ENCODE measurements at regions not wholly inside any gene's neighbourhood (a gene's known extent, or its start where the extent isn't known, plus 50 kb on each side); places are given as distances from the start of the nearest gene placed in this dataset.

DNA sequence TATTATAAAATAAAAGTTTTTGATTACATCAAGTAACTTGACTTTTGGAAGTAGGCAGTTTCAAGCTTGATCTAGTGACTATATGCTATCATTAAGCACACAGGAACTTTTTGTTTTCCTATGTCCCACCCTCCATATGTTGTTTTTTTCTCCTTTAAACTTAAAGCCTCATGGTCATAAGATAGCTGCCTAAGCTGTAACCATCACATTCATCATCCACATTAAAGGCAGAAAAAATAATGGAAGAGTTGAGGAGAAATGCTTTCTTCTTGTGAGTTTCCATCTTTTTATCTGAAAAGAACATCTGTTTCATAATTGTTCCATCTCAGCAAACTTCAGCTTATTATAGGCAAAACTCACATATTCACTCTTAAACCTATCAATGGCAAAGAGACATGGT lies 630.4 kb downstream of the STK39 start:
- no peaks in the 10 kb centered on the region for H3K4me1 Mint-ChIP-seq (ENCODE audit: low read depth)
- ChIA-PET POLR2A (no interaction called here), CTCF (no interaction called here)
- no peak overlapping the region for H3K4me3 Mint-ChIP-seq
- H3K9me3 Mint-ChIP-seq, result no peaks in the 10 kb centered on the region
- no peak overlapping the region for H3K27ac Mint-ChIP-seq
- intact Hi-C loops (cut with micrococcal nuclease), result no loop called here
- no peaks in the 10 kb centered on the region for H3K36me3 Mint-ChIP-seq
- no peak for DNase-seq
- no peaks in the 10 kb centered on the region for H3K27me3 Mint-ChIP-seq

DNA sequence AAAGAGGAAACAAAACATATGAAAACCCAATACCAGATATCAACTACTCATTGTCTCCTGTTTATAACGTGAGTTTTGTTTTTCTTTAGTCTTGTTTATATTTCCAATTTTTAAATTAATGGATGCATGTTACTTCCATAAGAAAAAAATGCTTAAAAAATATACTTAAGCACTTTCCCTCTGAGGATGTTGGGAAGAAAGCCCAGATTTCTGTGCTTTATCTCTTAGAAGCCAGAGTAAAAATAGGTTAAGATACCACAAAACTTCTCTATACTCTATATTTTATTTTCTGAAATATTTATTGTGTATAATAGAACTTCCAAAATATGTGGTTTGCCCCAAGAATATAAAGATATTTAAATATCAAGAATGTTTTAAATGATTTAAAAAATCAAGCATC lies 633.9 kb downstream of the STK39 start:
- Mint-ChIP-seq H3K27me3 (no peaks in the 10 kb centered on the region), H3K4me3 (no peak overlapping the region), H3K36me3 (no peaks in the 10 kb centered on the region), H3K4me1 (ENCODE audit: low read depth) (no peaks in the 10 kb centered on the region), H3K27ac (no peak overlapping the region), H3K9me3 (no peaks in the 10 kb centered on the region)
- intact Hi-C loops (cut with micrococcal nuclease), result no loop called here
- no peak for DNase-seq
- ChIA-PET POLR2A (no interaction called here), CTCF (no interaction called here)

DNA sequence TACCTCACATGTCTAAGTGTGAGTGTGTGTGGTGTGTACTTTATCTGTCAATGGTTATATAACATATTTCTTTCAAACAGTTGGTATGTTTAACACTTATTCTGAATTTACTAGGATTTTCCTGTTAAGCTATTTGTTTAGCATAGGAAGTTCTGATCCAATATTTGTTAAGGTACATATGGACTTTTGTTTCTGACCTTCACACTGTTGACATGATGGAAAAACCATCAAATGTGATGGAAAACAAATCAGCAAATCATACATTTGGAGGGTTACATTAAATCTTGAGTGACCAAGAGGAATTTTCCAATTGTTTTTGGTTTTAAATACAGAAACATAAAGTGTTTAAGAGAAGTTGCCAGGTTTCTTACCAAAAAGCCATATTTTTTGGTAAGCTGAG lies 638.9 kb downstream of the STK39 start:
- no peak overlapping the region for H3K4me3 Mint-ChIP-seq
- no peaks in the 10 kb centered on the region for H3K27me3 Mint-ChIP-seq
- no peak overlapping the region for H3K27ac Mint-ChIP-seq
- H3K4me1 Mint-ChIP-seq (ENCODE audit: low read depth), result no peaks in the 10 kb centered on the region
- no peaks in the 10 kb centered on the region for H3K9me3 Mint-ChIP-seq
- no peaks in the 10 kb centered on the region for H3K36me3 Mint-ChIP-seq
- CTCF ChIA-PET, result no interaction called here
- POLR2A ChIA-PET, result no interaction called here
- DNase-seq, result no peak
- intact Hi-C loops (cut with micrococcal nuclease), result no loop called here

DNA sequence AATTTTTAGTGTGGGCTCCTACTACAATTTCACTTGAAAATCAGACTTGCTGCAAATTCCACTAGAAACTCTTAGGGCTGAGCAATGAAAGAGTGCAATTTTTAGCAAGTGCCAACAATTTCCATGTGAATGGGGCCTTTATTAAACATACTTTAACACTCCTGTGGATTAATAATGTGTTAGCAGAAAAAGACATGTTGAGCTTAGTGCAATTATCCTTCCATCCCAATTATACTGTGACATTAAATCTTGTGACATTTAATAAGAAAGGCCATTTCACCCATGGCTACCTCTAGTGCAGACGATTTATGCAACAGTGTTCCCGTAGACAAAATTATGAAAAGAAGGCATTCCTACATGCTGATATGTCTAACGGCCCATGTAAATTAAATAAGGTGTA lies 639.7 kb downstream of the STK39 start:
- no peak for DNase-seq
- Mint-ChIP-seq H3K4me3 (no peak overlapping the region), H3K4me1 (ENCODE audit: low read depth) (no peaks in the 10 kb centered on the region), H3K27ac (no peak overlapping the region), H3K27me3 (no peaks in the 10 kb centered on the region), H3K9me3 (no peaks in the 10 kb centered on the region), H3K36me3 (no peaks in the 10 kb centered on the region)
- intact Hi-C loops (cut with micrococcal nuclease), result no loop called here
- ChIA-PET CTCF (no interaction called here), POLR2A (no interaction called here)

DNA sequence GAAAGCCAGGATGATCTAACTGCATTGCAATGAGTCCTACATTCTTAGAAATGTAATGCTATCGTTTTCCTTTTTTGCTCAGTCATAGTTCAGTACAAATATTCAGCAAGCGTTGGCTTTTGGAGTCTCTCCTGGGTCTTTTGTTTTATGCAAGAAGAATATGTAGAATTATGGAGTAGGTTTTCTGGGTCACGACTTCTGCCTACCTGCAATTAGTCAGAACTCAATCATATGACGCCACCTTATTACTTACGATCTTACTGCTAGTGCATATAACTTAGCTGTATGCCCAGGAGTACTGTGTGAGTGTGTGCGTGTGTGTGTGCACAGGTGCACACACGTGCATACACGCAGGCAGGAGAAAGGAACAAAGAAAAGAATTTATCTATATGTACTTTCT lies 640.2 kb downstream of the STK39 start:
- no peaks in the 10 kb centered on the region for H3K4me1 Mint-ChIP-seq (ENCODE audit: low read depth)
- no peaks in the 10 kb centered on the region for H3K27me3 Mint-ChIP-seq
- ChIA-PET POLR2A (no interaction called here), CTCF (no interaction called here)
- DNase-seq, result no peak
- no peak overlapping the region for H3K27ac Mint-ChIP-seq
- no peak overlapping the region for H3K4me3 Mint-ChIP-seq
- H3K9me3 Mint-ChIP-seq, result no peaks in the 10 kb centered on the region
- H3K36me3 Mint-ChIP-seq, result no peaks in the 10 kb centered on the region
- intact Hi-C loops (cut with micrococcal nuclease), result no loop called here

DNA sequence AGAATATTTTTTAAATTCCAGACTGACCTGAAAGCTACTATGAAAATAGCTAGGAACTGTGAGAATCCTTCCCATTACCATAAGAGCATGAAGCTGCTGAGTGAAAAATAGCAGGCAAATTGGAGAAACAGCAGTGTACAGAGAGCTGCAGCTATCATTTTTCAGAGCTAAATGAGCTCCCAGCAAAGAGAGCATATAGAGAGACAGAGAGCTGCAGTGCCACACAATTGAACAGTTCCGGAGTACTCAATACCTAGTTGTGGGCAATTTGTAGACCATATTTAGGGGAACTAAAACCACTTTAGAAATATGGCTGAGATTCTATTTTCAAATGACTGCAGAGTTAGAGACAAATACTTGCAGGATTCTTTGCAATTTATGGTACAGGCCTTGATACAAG lies 645.3 kb downstream of the STK39 start:
- no peaks in the 10 kb centered on the region for H3K9me3 Mint-ChIP-seq
- no peaks in the 10 kb centered on the region for H3K36me3 Mint-ChIP-seq
- H3K27me3 Mint-ChIP-seq, result no peaks in the 10 kb centered on the region
- ChIA-PET POLR2A (no interaction called here), CTCF (no interaction called here)
- DNase-seq, result no peak
- intact Hi-C loops (cut with micrococcal nuclease), result no loop called here
- H3K27ac Mint-ChIP-seq, result no peak overlapping the region
- no peaks in the 10 kb centered on the region for H3K4me1 Mint-ChIP-seq (ENCODE audit: low read depth)
- H3K4me3 Mint-ChIP-seq, result no peak overlapping the region

DNA sequence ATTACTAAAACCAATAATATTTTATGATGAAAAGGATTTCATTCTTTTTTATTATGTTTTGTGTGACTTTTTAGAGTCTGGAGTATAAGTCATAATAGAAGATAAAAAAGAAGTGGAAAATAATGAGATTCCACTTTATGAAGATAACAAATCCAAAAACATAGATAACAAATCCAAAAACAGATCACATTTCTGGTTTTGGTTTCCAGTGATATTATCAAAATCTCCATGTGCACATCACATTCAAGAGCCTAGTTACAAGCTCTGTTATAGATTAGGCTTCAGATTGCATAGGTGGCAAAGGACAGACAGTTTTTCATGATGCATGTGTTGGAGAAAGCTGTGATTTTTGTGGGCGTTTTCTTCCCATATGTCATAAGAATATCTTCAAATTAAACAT lies 648.2 kb downstream of the STK39 start:
- DNase-seq, result no peak
- POLR2A ChIA-PET, result no interaction called here
- H3K36me3 Mint-ChIP-seq, result no peaks in the 10 kb centered on the region
- no peaks in the 10 kb centered on the region for H3K27me3 Mint-ChIP-seq
- intact Hi-C loops (cut with micrococcal nuclease), result no loop called here
- CTCF ChIA-PET, result no interaction called here
- H3K9me3 Mint-ChIP-seq, result no peaks in the 10 kb centered on the region
- H3K4me1 Mint-ChIP-seq (ENCODE audit: low read depth), result peaks cover 8% of the 10 kb centered on the region
- no peak overlapping the region for H3K27ac Mint-ChIP-seq
- H3K4me3 Mint-ChIP-seq, result no peak overlapping the region

DNA sequence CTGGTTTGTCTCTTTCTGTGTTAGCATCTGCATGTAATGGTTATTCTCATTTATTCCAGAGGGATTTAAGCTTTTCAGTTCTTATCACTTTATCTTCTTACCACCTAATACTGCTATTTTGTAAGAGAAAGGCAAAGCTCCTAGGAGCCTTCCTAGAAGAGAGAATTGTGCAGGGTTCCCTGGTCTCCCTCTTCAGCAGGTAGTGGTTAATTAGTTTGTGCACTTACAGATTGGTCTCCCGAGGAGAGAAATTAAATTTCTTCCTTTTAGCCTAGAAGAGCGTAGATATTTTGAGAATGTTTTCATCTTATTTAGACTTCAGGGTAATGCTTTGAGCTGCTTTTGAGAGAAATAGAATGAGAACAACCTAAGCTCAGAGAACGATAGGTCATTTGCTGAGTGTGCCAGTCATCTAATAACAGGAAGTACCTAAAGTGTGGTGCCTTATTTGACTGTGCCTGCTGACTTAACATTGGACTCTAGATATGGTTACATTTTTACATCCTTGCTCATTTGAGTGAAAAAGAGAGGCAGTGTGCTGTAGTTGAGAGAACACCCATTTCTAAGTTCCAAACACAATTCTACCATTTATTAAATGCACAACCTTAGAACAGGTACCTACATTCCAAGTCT lies 651.4 kb downstream of the STK39 start:
- H3K27ac Mint-ChIP-seq, result no peak overlapping the region
- H3K27me3 Mint-ChIP-seq, result no peaks in the 10 kb centered on the region
- intact Hi-C loops (cut with micrococcal nuclease), result no loop called here
- H3K36me3 Mint-ChIP-seq, result no peaks in the 10 kb centered on the region
- H3K9me3 Mint-ChIP-seq, result no peaks in the 10 kb centered on the region
- DNase-seq, result no peak
- CTCF ChIA-PET, result no interaction called here
- POLR2A ChIA-PET, result no interaction called here
- H3K4me3 Mint-ChIP-seq, result no peak overlapping the region
- peaks cover 8% of the 10 kb centered on the region for H3K4me1 Mint-ChIP-seq (ENCODE audit: low read depth)

DNA sequence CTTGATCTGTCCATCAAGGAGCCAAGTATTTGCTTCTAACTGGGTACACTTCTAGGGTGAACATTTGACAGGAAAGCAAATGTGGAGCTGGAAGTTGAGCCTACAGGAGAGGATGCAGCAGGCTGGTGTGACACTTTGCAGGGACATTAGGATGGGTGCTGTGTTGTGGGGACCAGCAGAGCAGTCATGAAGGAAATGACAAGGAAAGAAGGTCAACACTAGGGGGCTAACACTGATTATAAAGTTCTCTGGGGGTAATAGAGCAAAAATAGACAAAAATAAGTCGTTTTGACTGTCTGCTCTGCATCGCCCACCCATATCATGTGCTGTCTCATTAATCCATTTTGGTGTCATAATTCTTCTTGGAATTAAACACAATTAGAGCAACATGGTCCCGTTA lies 652.4 kb downstream of the STK39 start:
- H3K36me3 Mint-ChIP-seq, result no peaks in the 10 kb centered on the region
- H3K27ac Mint-ChIP-seq, result no peak overlapping the region
- H3K9me3 Mint-ChIP-seq, result no peaks in the 10 kb centered on the region
- no peak for DNase-seq
- H3K4me1 Mint-ChIP-seq (ENCODE audit: low read depth), result peaks cover 8% of the 10 kb centered on the region
- CTCF ChIA-PET, result no interaction called here
- H3K27me3 Mint-ChIP-seq, result no peaks in the 10 kb centered on the region
- POLR2A ChIA-PET, result no interaction called here
- intact Hi-C loops (cut with micrococcal nuclease), result no loop called here
- no peak overlapping the region for H3K4me3 Mint-ChIP-seq

DNA sequence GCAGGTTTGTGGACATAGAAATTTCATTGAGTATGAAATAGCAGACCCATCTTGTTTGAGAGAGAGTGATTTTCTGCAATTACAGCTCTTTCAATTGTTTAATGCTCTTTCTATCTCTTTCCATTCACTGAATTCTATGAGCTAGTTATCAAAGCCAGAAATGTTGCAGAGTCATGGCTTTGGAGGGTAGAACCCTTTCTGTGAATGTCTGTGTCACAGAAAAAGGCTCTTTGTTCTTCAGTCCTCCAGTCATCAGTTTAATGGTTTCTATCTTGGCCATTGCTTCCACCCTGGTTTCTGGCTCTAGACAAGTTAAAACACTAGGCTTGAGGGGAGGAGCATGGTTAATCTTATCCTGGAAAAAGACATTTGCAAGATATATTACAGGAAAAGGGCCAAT lies 655.0 kb downstream of the STK39 start:
- no peak for DNase-seq
- ChIA-PET CTCF (no interaction called here), POLR2A (no interaction called here)
- no peaks in the 10 kb centered on the region for H3K27me3 Mint-ChIP-seq
- intact Hi-C loops (cut with micrococcal nuclease), result no loop called here
- no peaks in the 10 kb centered on the region for H3K36me3 Mint-ChIP-seq
- no peak overlapping the region for H3K4me3 Mint-ChIP-seq
- peaks cover 8% of the 10 kb centered on the region for H3K4me1 Mint-ChIP-seq (ENCODE audit: low read depth)
- H3K27ac Mint-ChIP-seq, result no peak overlapping the region
- H3K9me3 Mint-ChIP-seq, result no peaks in the 10 kb centered on the region

DNA sequence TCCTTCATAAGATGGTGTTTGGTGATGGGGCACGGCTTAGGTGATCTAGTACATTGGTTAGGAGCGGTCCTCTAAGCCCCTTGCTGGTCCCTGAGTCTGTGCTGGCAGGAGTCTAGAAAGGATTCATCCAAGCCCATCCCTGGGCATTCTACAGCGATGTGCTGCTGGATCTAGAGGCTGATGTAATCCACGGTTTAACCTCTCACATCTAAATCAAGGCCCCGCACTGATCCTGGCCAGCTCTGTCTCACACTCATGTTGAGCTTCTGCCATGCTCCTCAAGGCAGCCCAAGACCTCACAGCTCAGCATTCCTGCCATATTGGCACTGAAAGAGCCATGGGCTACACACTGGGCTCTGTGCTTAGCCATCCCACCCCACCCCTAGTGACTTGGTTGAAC lies 664.8 kb downstream of the STK39 start:
- CTCF ChIA-PET, result no interaction called here
- Mint-ChIP-seq H3K4me3 (no peak overlapping the region), H3K27ac (no peak overlapping the region), H3K36me3 (no peaks in the 10 kb centered on the region), H3K27me3 (no peaks in the 10 kb centered on the region), H3K4me1 (ENCODE audit: low read depth) (no peaks in the 10 kb centered on the region), H3K9me3 (no peaks in the 10 kb centered on the region)
- POLR2A ChIA-PET, result no interaction called here
- DNase-seq, result no peak
- intact Hi-C loops (cut with micrococcal nuclease), result no loop called here

DNA sequence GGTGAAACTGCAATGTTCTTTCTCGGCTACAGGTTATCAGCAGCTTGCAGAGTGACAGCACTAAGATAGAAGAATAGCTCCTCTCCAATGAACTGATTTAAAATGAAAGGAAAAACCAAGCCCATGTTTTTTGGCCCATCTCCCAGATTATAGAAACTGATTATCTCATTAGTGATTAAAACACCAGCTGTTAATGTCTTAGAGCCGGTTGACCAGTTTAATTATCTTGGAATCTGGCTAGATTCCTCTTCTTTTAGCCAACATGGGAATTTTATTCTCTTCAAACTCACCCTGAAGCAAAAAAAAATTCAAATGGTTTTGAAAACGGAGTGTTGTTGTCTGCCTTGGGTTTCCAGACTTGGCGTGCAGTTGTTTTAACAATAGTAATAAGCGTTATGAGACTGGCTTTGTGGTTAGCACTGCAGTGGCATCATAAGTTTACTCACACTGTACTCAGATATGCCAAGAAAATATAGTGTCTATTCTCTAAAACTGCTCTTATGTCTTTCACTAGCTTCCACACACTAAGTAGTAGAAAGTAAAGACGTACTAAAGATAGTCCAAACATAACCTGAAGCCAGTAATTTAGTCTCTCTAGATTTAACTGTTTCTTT lies 665.3 kb downstream of the STK39 start:
- no peak for DNase-seq
- H3K4me1 Mint-ChIP-seq (ENCODE audit: low read depth), result no peaks in the 10 kb centered on the region
- no peak overlapping the region for H3K27ac Mint-ChIP-seq
- intact Hi-C loops (cut with micrococcal nuclease), result no loop called here
- CTCF ChIA-PET, result no interaction called here
- H3K36me3 Mint-ChIP-seq, result no peaks in the 10 kb centered on the region
- POLR2A ChIA-PET, result no interaction called here
- H3K4me3 Mint-ChIP-seq, result no peak overlapping the region
- H3K9me3 Mint-ChIP-seq, result no peaks in the 10 kb centered on the region
- no peaks in the 10 kb centered on the region for H3K27me3 Mint-ChIP-seq

DNA sequence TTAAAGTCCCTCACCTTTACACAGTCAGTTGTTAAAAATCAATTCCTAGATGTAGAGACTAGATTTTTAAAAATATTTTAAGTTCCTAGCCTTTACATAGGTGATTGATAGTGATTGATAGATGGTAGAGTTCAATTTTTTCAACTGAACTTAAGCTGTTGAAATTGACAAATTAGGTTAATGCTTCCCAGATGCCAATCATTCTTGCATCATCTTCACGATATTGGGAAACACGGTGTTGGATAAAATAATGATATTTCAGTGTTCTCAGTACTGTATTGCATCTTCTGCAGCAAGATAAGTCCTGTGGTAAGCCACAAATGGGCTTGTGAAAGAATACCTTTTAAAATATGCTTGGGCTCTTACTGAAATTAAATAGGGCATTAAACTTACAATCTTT lies 667.6 kb downstream of the STK39 start:
- Mint-ChIP-seq H3K9me3 (no peaks in the 10 kb centered on the region), H3K36me3 (no peaks in the 10 kb centered on the region), H3K27ac (no peak overlapping the region), H3K27me3 (no peaks in the 10 kb centered on the region), H3K4me1 (ENCODE audit: low read depth) (no peaks in the 10 kb centered on the region), H3K4me3 (no peak overlapping the region)
- no peak for DNase-seq
- POLR2A ChIA-PET, result no interaction called here
- CTCF ChIA-PET, result no interaction called here
- intact Hi-C loops (cut with micrococcal nuclease), result no loop called here

DNA sequence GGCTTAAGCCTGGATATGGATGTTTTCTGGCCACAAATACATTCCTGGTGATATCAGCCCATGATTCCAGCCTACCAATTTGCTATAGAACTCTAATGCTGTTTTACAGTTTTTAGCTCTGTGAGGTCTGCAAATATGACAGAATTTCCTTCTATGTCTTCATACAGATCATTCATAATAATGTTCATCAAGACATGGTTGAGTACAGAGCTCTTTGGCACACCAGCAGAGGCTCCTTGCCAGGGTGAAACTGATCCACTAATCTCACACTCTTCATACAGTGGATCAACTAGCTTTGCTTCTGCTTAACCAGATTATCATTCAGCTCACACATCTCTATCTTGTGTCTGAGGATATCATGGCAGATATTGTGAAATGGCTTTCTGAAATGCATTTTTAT lies 672.1 kb downstream of the STK39 start:
- no peak for DNase-seq
- intact Hi-C loops (cut with micrococcal nuclease), result no loop called here
- ChIA-PET POLR2A (no interaction called here), CTCF (no interaction called here)
- H3K27ac Mint-ChIP-seq, result no peak overlapping the region
- H3K4me1 Mint-ChIP-seq (ENCODE audit: low read depth), result no peaks in the 10 kb centered on the region
- H3K36me3 Mint-ChIP-seq, result no peaks in the 10 kb centered on the region
- no peaks in the 10 kb centered on the region for H3K9me3 Mint-ChIP-seq
- no peak overlapping the region for H3K4me3 Mint-ChIP-seq
- no peaks in the 10 kb centered on the region for H3K27me3 Mint-ChIP-seq

Data from activated CD4-positive, alpha-beta memory T cell treated with anti-CD3 and anti-CD28 coated beads for 36 hours (primary cell).